ENCODE measurements at regions not wholly inside any gene's neighbourhood (a gene's known extent, or its start where the extent isn't known, plus 50 kb on each side); places are given as distances from the start of the nearest gene placed in this dataset.
"Not testable (repeated sequence)": the region's sequence is repeated elsewhere in the genome, so short reads cannot be mapped to it uniquely, and the experiment has no call there.

- DNase-seq = no peak
- ChIA-PET CTCF (interaction anchor here (1.1 kb wide), 1 partner anchor 8 kb away, joined by 3 read pairs; no protein-coding TSS in a partner anchor), POLR2A (no interaction called here)
- H3K27me3 ChIP-seq (replicated peaks in 2 of 5; ENCODE audit: control insufficient read depth in 4 of 5, insufficient read depth in 5 of 5, low read length in 4 of 5) = no peaks in the 10 kb centered on the region
- H3K9me3 ChIP-seq (ENCODE audit: control extremely low read depth in 1 of 5, control insufficient read depth in 4 of 5, insufficient read depth in 2 of 5, low read depth in 1 of 5, low read length in 4 of 5) = peaks cover 0 to 7% (median 0%) of the 10 kb centered on the region in 5 experiments
- H3K36me3 ChIP-seq (ENCODE audit: control insufficient read depth in 4 of 4, insufficient read depth in 4 of 4, low read length in 3 of 4) = no peaks in the 10 kb centered on the region
- no peak overlapping the region for H3K4me3 ChIP-seq (ENCODE audit: control insufficient read depth in 1 of 7, extremely low read depth in 1 of 7, insufficient read depth in 4 of 7, low read depth in 2 of 7, low read length in 6 of 7)
- no peak overlapping the region for H3K27ac ChIP-seq (ENCODE audit: insufficient read depth in 1 of 2, low read depth in 1 of 2, low read length in 2 of 2, poor library complexity in 1 of 2, severe bottlenecking in 2 of 2)
- 100% methylated on average over 1 of the region's 1 CpG for WGBS (ENCODE audit: insufficient coverage)
- H3K4me1 ChIP-seq (ENCODE audit: control extremely low read depth in 1 of 4, control insufficient read depth in 4 of 4, insufficient read depth in 4 of 4, low read length in 3 of 4) = no peaks in the 10 kb centered on the region
Observed at GRCh38 chr7:17437586-17437985, 139.1 kb downstream of the AHR start.

GRCh38 chr7:17440025-17440784 lies 141.8 kb downstream of the AHR start:
- H3K9me3 ChIP-seq (ENCODE audit: control extremely low read depth in 1 of 5, control insufficient read depth in 4 of 5, insufficient read depth in 2 of 5, low read depth in 1 of 5, low read length in 4 of 5); POLR2A ChIA-PET; H3K4me3 ChIP-seq (ENCODE audit: control insufficient read depth in 1 of 7, extremely low read depth in 1 of 7, insufficient read depth in 4 of 7, low read depth in 2 of 7, low read length in 6 of 7); H3K27ac ChIP-seq (ENCODE audit: insufficient read depth in 1 of 2, low read depth in 1 of 2, low read length in 2 of 2, poor library complexity in 1 of 2, severe bottlenecking in 2 of 2); H3K4me1 ChIP-seq (ENCODE audit: control extremely low read depth in 1 of 4, control insufficient read depth in 4 of 4, insufficient read depth in 4 of 4, low read length in 3 of 4); DNase-seq; CTCF ChIA-PET; H3K27me3 ChIP-seq (replicated peaks in 2 of 5; ENCODE audit: control insufficient read depth in 4 of 5, insufficient read depth in 5 of 5, low read length in 4 of 5); H3K36me3 ChIP-seq (ENCODE audit: control insufficient read depth in 4 of 4, insufficient read depth in 4 of 4, low read length in 3 of 4): not testable (repeated sequence)
- WGBS (ENCODE audit: insufficient coverage) = 95% methylated on average over 2 of the region's 3 CpGs

GRCh38 chr7:17440831-17441230 lies 142.4 kb downstream of the AHR start:
- peaks cover 0 to 2% (median 0%) of the 10 kb centered on the region in 5 experiments for H3K9me3 ChIP-seq (ENCODE audit: control extremely low read depth in 1 of 5, control insufficient read depth in 4 of 5, insufficient read depth in 2 of 5, low read depth in 1 of 5, low read length in 4 of 5)
- DNase-seq = no peak
- ChIA-PET POLR2A (no interaction called here), CTCF (no interaction called here)
- H3K27me3 ChIP-seq (replicated peaks in 2 of 5; ENCODE audit: control insufficient read depth in 4 of 5, insufficient read depth in 5 of 5, low read length in 4 of 5) = no peaks in the 10 kb centered on the region
- H3K27ac ChIP-seq (ENCODE audit: insufficient read depth in 1 of 2, low read depth in 1 of 2, low read length in 2 of 2, poor library complexity in 1 of 2, severe bottlenecking in 2 of 2) = no peak overlapping the region
- no peak overlapping the region for H3K4me3 ChIP-seq (ENCODE audit: control insufficient read depth in 1 of 7, extremely low read depth in 1 of 7, insufficient read depth in 4 of 7, low read depth in 2 of 7, low read length in 6 of 7)
- no peaks in the 10 kb centered on the region for H3K36me3 ChIP-seq (ENCODE audit: control insufficient read depth in 4 of 4, insufficient read depth in 4 of 4, low read length in 3 of 4)
- WGBS (ENCODE audit: insufficient coverage) = no CpG with 5 or more reads among the region's 5 CpGs
- no peaks in the 10 kb centered on the region for H3K4me1 ChIP-seq (ENCODE audit: control extremely low read depth in 1 of 4, control insufficient read depth in 4 of 4, insufficient read depth in 4 of 4, low read length in 3 of 4)

- Histone ChIP-seq H3K27me3 (replicated peaks in 2 of 5; ENCODE audit: control insufficient read depth in 4 of 5, insufficient read depth in 5 of 5, low read length in 4 of 5) (no peaks in the 10 kb centered on the region), H3K4me1 (ENCODE audit: control extremely low read depth in 1 of 4, control insufficient read depth in 4 of 4, insufficient read depth in 4 of 4, low read length in 3 of 4) (no peaks in the 10 kb centered on the region), H3K27ac (ENCODE audit: insufficient read depth in 1 of 2, low read depth in 1 of 2, low read length in 2 of 2, poor library complexity in 1 of 2, severe bottlenecking in 2 of 2) (no peak overlapping the region), H3K4me3 (ENCODE audit: control insufficient read depth in 1 of 7, extremely low read depth in 1 of 7, insufficient read depth in 4 of 7, low read depth in 2 of 7, low read length in 6 of 7) (no peak overlapping the region), H3K9me3 (ENCODE audit: control extremely low read depth in 1 of 5, control insufficient read depth in 4 of 5, insufficient read depth in 2 of 5, low read depth in 1 of 5, low read length in 4 of 5) (peaks cover 0 to 2% (median 0%) of the 10 kb centered on the region in 5 experiments), H3K36me3 (ENCODE audit: control insufficient read depth in 4 of 4, insufficient read depth in 4 of 4, low read length in 3 of 4) (no peaks in the 10 kb centered on the region)
- ChIA-PET POLR2A (no interaction called here), CTCF (no interaction called here)
- DNase-seq = no peak
Observed at GRCh38 chr7:17441557-17441956, 143.1 kb downstream of the AHR start.

- POLR2A ChIA-PET = no interaction called here
- peaks cover 0 to 19% (median 9%) of the 10 kb centered on the region in 5 experiments for H3K9me3 ChIP-seq (ENCODE audit: control extremely low read depth in 1 of 5, control insufficient read depth in 4 of 5, insufficient read depth in 2 of 5, low read depth in 1 of 5, low read length in 4 of 5)
- H3K36me3 ChIP-seq (ENCODE audit: control insufficient read depth in 4 of 4, insufficient read depth in 4 of 4, low read length in 3 of 4) = no peaks in the 10 kb centered on the region
- H3K27ac ChIP-seq (ENCODE audit: insufficient read depth in 1 of 2, low read depth in 1 of 2, low read length in 2 of 2, poor library complexity in 1 of 2, severe bottlenecking in 2 of 2) = no peak overlapping the region
- H3K4me3 ChIP-seq (ENCODE audit: control insufficient read depth in 1 of 7, extremely low read depth in 1 of 7, insufficient read depth in 4 of 7, low read depth in 2 of 7, low read length in 6 of 7) = no peak overlapping the region
- no peak for DNase-seq
- CTCF ChIA-PET = no interaction called here
- H3K27me3 ChIP-seq (replicated peaks in 2 of 5; ENCODE audit: control insufficient read depth in 4 of 5, insufficient read depth in 5 of 5, low read length in 4 of 5) = no peaks in the 10 kb centered on the region
- WGBS (ENCODE audit: insufficient coverage) = no CpG with 5 or more reads among the region's 2 CpGs
- H3K4me1 ChIP-seq (ENCODE audit: control extremely low read depth in 1 of 4, control insufficient read depth in 4 of 4, insufficient read depth in 4 of 4, low read length in 3 of 4) = no peaks in the 10 kb centered on the region
Observed at GRCh38 chr7:17444151-17444550, 145.7 kb downstream of the AHR start.

- Histone ChIP-seq H3K27me3 (replicated peaks in 2 of 5; ENCODE audit: control insufficient read depth in 4 of 5, insufficient read depth in 5 of 5, low read length in 4 of 5) (no peaks in the 10 kb centered on the region), H3K36me3 (ENCODE audit: control insufficient read depth in 4 of 4, insufficient read depth in 4 of 4, low read length in 3 of 4) (no peaks in the 10 kb centered on the region), H3K4me3 (ENCODE audit: control insufficient read depth in 1 of 7, extremely low read depth in 1 of 7, insufficient read depth in 4 of 7, low read depth in 2 of 7, low read length in 6 of 7) (no peak overlapping the region), H3K9me3 (ENCODE audit: control extremely low read depth in 1 of 5, control insufficient read depth in 4 of 5, insufficient read depth in 2 of 5, low read depth in 1 of 5, low read length in 4 of 5) (peaks cover 0 to 23% (median 9%) of the 10 kb centered on the region in 5 experiments), H3K27ac (ENCODE audit: insufficient read depth in 1 of 2, low read depth in 1 of 2, low read length in 2 of 2, poor library complexity in 1 of 2, severe bottlenecking in 2 of 2) (no peak overlapping the region), H3K4me1 (ENCODE audit: control extremely low read depth in 1 of 4, control insufficient read depth in 4 of 4, insufficient read depth in 4 of 4, low read length in 3 of 4) (no peaks in the 10 kb centered on the region)
- no peak for DNase-seq
- POLR2A ChIA-PET = no interaction called here
- WGBS (ENCODE audit: insufficient coverage) = 80% methylated on average over 1 of the region's 1 CpG
- CTCF ChIA-PET = no interaction called here
Observed at GRCh38 chr7:17444673-17445072, 146.2 kb downstream of the AHR start.

GRCh38 chr7:17446340-17446739 lies 147.9 kb downstream of the AHR start:
- CTCF ChIA-PET = no interaction called here
- Histone ChIP-seq H3K27ac (ENCODE audit: insufficient read depth in 1 of 2, low read depth in 1 of 2, low read length in 2 of 2, poor library complexity in 1 of 2, severe bottlenecking in 2 of 2) (no peak overlapping the region), H3K27me3 (replicated peaks in 2 of 5; ENCODE audit: control insufficient read depth in 4 of 5, insufficient read depth in 5 of 5, low read length in 4 of 5) (no peaks in the 10 kb centered on the region), H3K36me3 (ENCODE audit: control insufficient read depth in 4 of 4, insufficient read depth in 4 of 4, low read length in 3 of 4) (no peaks in the 10 kb centered on the region), H3K4me3 (ENCODE audit: control insufficient read depth in 1 of 7, extremely low read depth in 1 of 7, insufficient read depth in 4 of 7, low read depth in 2 of 7, low read length in 6 of 7) (no peak overlapping the region), H3K9me3 (ENCODE audit: control extremely low read depth in 1 of 5, control insufficient read depth in 4 of 5, insufficient read depth in 2 of 5, low read depth in 1 of 5, low read length in 4 of 5) (peaks cover 0 to 29% (median 9%) of the 10 kb centered on the region in 5 experiments), H3K4me1 (ENCODE audit: control extremely low read depth in 1 of 4, control insufficient read depth in 4 of 4, insufficient read depth in 4 of 4, low read length in 3 of 4) (no peaks in the 10 kb centered on the region)
- no peak for DNase-seq
- WGBS (ENCODE audit: insufficient coverage) = 100% methylated on average over 2 of the region's 4 CpGs
- POLR2A ChIA-PET = interaction anchor here (0.7 kb wide), 1 partner anchor 26 kb away, joined by 4 read pairs; no protein-coding TSS in a partner anchor
